ENCODE measurements at regions not wholly inside any gene's neighbourhood (a gene's known extent, or its start where the extent isn't known, plus 50 kb on each side); places are given as distances from the start of the nearest gene placed in this dataset.

DNA sequence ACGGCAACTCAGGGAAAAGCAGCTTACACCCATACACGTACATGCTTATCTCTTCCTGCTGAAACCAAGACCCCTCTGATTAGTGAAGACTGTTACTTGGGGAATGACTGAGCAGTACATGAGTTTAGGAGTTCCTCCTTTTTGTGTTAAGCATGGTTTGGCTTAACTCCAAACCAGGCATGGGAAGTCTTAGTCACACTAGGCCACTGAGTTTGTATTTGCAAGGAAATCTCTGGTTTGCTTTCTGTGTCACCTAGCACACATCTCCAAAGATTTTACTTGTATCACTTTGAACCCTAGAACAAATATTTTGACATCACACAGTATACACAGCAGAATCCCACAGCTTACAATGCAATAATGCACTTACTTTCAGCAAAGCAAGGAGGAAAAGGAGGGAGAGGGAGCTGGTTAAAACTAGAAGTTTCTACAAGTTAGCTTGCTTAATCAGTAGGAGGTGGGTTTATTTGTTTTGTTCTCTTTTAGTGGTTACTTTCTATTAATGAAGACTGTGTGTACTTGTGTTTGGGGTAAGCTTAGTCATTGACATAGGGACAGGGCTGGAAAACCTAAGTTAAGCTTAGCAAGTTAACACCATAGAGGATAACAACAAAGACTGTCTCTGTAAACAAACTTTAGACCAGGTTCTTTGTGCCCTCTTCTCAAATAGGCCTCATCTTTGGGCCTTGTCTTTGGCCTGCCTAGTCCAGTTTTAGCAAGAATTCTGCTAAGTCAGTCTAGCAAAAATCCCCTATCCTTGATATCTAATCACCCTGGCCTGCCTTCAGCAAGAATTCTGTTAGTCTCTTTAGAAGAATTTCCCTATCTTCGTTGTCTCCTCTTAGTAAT is 219.4 kb downstream of the MREG start:
- no peak for DNase-seq (ENCODE audit: low spot score)
- Histone ChIP-seq H3K27me3 (ENCODE audit: insufficient read depth, poor library complexity, severe bottlenecking) (no peaks in the 10 kb centered on the region), H3K27ac (ENCODE audit: poor library complexity, severe bottlenecking) (peak overlapping the region; percentile 34), H3K36me3 (ENCODE audit: low read depth) (no peaks in the 10 kb centered on the region), H3K4me1 (ENCODE audit: insufficient read depth, poor library complexity, severe bottlenecking) (peaks cover 14% of the 10 kb centered on the region), H3K9me3 (ENCODE audit: severe bottlenecking) (no peaks in the 10 kb centered on the region), H3K4me3 (ENCODE audit: severe bottlenecking) (no peak overlapping the region)
- TF ChIP-seq, protein P1, sequence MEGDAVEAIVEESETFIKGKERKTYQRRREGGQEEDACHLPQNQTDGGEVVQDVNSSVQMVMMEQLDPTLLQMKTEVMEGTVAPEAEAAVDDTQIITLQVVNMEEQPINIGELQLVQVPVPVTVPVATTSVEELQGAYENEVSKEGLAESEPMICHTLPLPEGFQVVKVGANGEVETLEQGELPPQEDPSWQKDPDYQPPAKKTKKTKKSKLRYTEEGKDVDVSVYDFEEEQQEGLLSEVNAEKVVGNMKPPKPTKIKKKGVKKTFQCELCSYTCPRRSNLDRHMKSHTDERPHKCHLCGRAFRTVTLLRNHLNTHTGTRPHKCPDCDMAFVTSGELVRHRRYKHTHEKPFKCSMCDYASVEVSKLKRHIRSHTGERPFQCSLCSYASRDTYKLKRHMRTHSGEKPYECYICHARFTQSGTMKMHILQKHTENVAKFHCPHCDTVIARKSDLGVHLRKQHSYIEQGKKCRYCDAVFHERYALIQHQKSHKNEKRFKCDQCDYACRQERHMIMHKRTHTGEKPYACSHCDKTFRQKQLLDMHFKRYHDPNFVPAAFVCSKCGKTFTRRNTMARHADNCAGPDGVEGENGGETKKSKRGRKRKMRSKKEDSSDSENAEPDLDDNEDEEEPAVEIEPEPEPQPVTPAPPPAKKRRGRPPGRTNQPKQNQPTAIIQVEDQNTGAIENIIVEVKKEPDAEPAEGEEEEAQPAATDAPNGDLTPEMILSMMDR (IDR thresholded peaks at IDR 0.05; ENCODE audit: poor library complexity, severe bottlenecking): no peak
- ATAC-seq (ENCODE audit: low read depth): peak; percentile 92

DNA sequence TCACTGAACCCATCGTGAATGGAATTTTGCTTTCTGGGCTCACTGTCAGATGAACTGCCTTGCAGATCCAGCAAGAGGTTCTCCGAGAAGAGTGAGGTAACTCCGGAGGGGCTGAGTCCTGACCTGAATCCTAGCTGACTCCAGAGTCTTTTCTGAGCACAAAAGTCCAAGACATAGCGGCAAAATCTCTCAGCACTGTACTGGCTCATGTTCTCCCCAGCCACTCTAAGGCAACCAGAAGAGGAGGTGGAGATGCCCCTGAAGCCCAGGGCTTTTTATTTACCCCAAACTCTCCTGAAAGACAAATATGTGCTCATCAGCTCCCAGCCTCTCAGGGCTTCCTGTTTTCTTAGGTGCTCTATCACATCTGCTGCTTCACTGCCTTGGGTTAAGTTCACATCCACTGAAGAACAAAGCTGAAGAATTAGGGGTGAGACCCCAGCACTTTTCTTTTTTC is 221.8 kb downstream of the MREG start:
- TF ChIP-seq, protein P1 (IDR thresholded peaks at IDR 0.05; ENCODE audit: poor library complexity, severe bottlenecking): no peak
- Histone ChIP-seq H3K9me3 (ENCODE audit: severe bottlenecking) (no peaks in the 10 kb centered on the region), H3K4me3 (ENCODE audit: severe bottlenecking) (no peak overlapping the region), H3K27ac (ENCODE audit: poor library complexity, severe bottlenecking) (no peak overlapping the region), H3K27me3 (ENCODE audit: insufficient read depth, poor library complexity, severe bottlenecking) (no peaks in the 10 kb centered on the region), H3K4me1 (ENCODE audit: insufficient read depth, poor library complexity, severe bottlenecking) (peaks cover 14% of the 10 kb centered on the region), H3K36me3 (ENCODE audit: low read depth) (no peaks in the 10 kb centered on the region)
- ATAC-seq (ENCODE audit: low read depth): no peak
- DNase-seq (ENCODE audit: low spot score): no peak

- H3K27ac ChIP-seq (ENCODE audit: poor library complexity, severe bottlenecking): no peak overlapping the region
- H3K36me3 ChIP-seq (ENCODE audit: low read depth): no peaks in the 10 kb centered on the region
- no peak for DNase-seq (ENCODE audit: low spot score)
- ATAC-seq (ENCODE audit: low read depth): no peak
- H3K27me3 ChIP-seq (ENCODE audit: insufficient read depth, poor library complexity, severe bottlenecking): no peaks in the 10 kb centered on the region
- TF ChIP-seq, protein P1 (IDR thresholded peaks at IDR 0.05; ENCODE audit: poor library complexity, severe bottlenecking): no peak
- H3K9me3 ChIP-seq (ENCODE audit: severe bottlenecking): no peaks in the 10 kb centered on the region
- peaks cover 14% of the 10 kb centered on the region for H3K4me1 ChIP-seq (ENCODE audit: insufficient read depth, poor library complexity, severe bottlenecking)
- no peak overlapping the region for H3K4me3 ChIP-seq (ENCODE audit: severe bottlenecking)
Observed at GRCh38 chr2:215790523-215791421, 222.6 kb downstream of the MREG start.

GRCh38 chr2:215787565-215788178 is 225.7 kb downstream of the MREG start:
- Histone ChIP-seq H3K4me1 (ENCODE audit: insufficient read depth, poor library complexity, severe bottlenecking) (no peaks in the 10 kb centered on the region), H3K4me3 (ENCODE audit: severe bottlenecking) (no peak overlapping the region), H3K36me3 (ENCODE audit: low read depth) (no peaks in the 10 kb centered on the region), H3K9me3 (ENCODE audit: severe bottlenecking) (no peaks in the 10 kb centered on the region), H3K27ac (ENCODE audit: poor library complexity, severe bottlenecking) (no peak overlapping the region), H3K27me3 (ENCODE audit: insufficient read depth, poor library complexity, severe bottlenecking) (no peaks in the 10 kb centered on the region)
- no peak for DNase-seq (ENCODE audit: low spot score)
- ATAC-seq (ENCODE audit: low read depth): no peak
- TF ChIP-seq, protein P1 (IDR thresholded peaks at IDR 0.05; ENCODE audit: poor library complexity, severe bottlenecking): no peak

All from RWPE2 (cell line).